ENCODE measurements at regions not wholly inside any gene's neighbourhood (a gene's known extent, or its start where the extent isn't known, plus 50 kb on each side); places are given as distances from the start of the nearest gene placed in this dataset.

GRCh38 chr5:67462147-67462546 is 265.5 kb upstream of the CD180 start:
- ChIA-PET POLR2A (no interaction called here), CTCF (no interaction called here)
- H3K4me1 Mint-ChIP-seq (ENCODE audit: low read depth) = no peaks in the 10 kb centered on the region
- no peaks in the 10 kb centered on the region for H3K36me3 Mint-ChIP-seq (ENCODE audit: low read depth)
- no peak overlapping the region for H3K27ac Mint-ChIP-seq
- DNase-seq (no peak), ATAC-seq (no peak)
- intact Hi-C loops (cut with micrococcal nuclease) = no loop called here
- H3K9me3 Mint-ChIP-seq = no peaks in the 10 kb centered on the region
- no peak overlapping the region for H3K4me3 Mint-ChIP-seq
- H3K27me3 Mint-ChIP-seq = no peaks in the 10 kb centered on the region
- TF ChIP-seq CTCF (IDR thresholded peaks at IDR 0.05) = no peak

- H3K4me3 Mint-ChIP-seq = no peak overlapping the region
- intact Hi-C loops (cut with micrococcal nuclease) = no loop called here
- POLR2A ChIA-PET = no interaction called here
- H3K9me3 Mint-ChIP-seq = no peaks in the 10 kb centered on the region
- ATAC-seq (no peak), DNase-seq (no peak)
- no peaks in the 10 kb centered on the region for H3K27me3 Mint-ChIP-seq
- no peaks in the 10 kb centered on the region for H3K36me3 Mint-ChIP-seq (ENCODE audit: low read depth)
- no peak for TF ChIP-seq CTCF (IDR thresholded peaks at IDR 0.05)
- CTCF ChIA-PET = no interaction called here
- H3K27ac Mint-ChIP-seq = no peak overlapping the region
- peaks cover 3% of the 10 kb centered on the region for H3K4me1 Mint-ChIP-seq (ENCODE audit: low read depth)
Observed at GRCh38 chr5:67459253-67459652, 262.7 kb upstream of the CD180 start.

GRCh38 chr5:67455970-67456369 is 259.4 kb upstream of the CD180 start:
- ATAC-seq (no peak), DNase-seq (no peak)
- intact Hi-C loops (cut with micrococcal nuclease) = no loop called here
- Mint-ChIP-seq H3K36me3 (ENCODE audit: low read depth) (no peaks in the 10 kb centered on the region), H3K9me3 (no peaks in the 10 kb centered on the region), H3K4me1 (ENCODE audit: low read depth) (peaks cover 3% of the 10 kb centered on the region), H3K27me3 (no peaks in the 10 kb centered on the region), H3K4me3 (no peak overlapping the region), H3K27ac (no peak overlapping the region)
- POLR2A ChIA-PET = no interaction called here
- no peak for TF ChIP-seq CTCF (IDR thresholded peaks at IDR 0.05)
- CTCF ChIA-PET = no interaction called here

GRCh38 chr5:67454957-67455561 is 258.5 kb upstream of the CD180 start:
- CTCF ChIA-PET = no interaction called here
- Mint-ChIP-seq H3K27ac (no peak overlapping the region), H3K27me3 (peaks cover 1% of the 10 kb centered on the region), H3K36me3 (ENCODE audit: low read depth) (no peaks in the 10 kb centered on the region), H3K9me3 (no peaks in the 10 kb centered on the region), H3K4me1 (ENCODE audit: low read depth) (peaks cover 3% of the 10 kb centered on the region), H3K4me3 (no peak overlapping the region)
- TF ChIP-seq CTCF (IDR thresholded peaks at IDR 0.05) = no peak
- no peak for DNase-seq
- no peak for ATAC-seq
- intact Hi-C loops (cut with micrococcal nuclease) = no loop called here
- POLR2A ChIA-PET = no interaction called here

- Mint-ChIP-seq H3K36me3 (ENCODE audit: low read depth) (no peaks in the 10 kb centered on the region), H3K27ac (no peak overlapping the region), H3K9me3 (no peaks in the 10 kb centered on the region), H3K4me1 (ENCODE audit: low read depth) (peaks cover 3% of the 10 kb centered on the region), H3K4me3 (no peak overlapping the region), H3K27me3 (peaks cover 1% of the 10 kb centered on the region)
- DNase-seq (no peak), ATAC-seq (no peak)
- no peak for TF ChIP-seq CTCF (IDR thresholded peaks at IDR 0.05)
- intact Hi-C loops (cut with micrococcal nuclease) = no loop called here
- POLR2A ChIA-PET = no interaction called here
- CTCF ChIA-PET = no interaction called here
Observed at GRCh38 chr5:67453111-67453905, 256.7 kb upstream of the CD180 start.
